Breast epithelium (tissue), 4 donors: ENCODE measurements at regions not wholly inside any gene's neighbourhood (a gene's known extent, or its start where the extent isn't known, plus 50 kb on each side); places are given as distances from the start of the nearest gene placed in this dataset.

Source experiments
- DNase-seq, 2 donors: peaks; one replicate each; pipeline ENCODE4 v3.0.0-alpha.2; 2019; ENCODE audit warnings: low spot score in 2 of 2
- H3K27ac ChIP-seq, 2 donors: fragments of 200-600 bp; sonication (generic) in 1 of 2; one replicate each; pipeline ENCODE4 v1.5.1; 2016 to 2019; ENCODE audit warnings: mild to moderate bottlenecking in 1 of 2
- H3K27me3 ChIP-seq, 2 donors: fragments of 200-600 bp; sonication (generic) in 1 of 2; one replicate each; pipeline versions ENCODE4 v1.5.1 to v1.6.0; 2017 to 2019; ENCODE audit warnings: control low read depth in 1 of 2, mild to moderate bottlenecking in 1 of 2
- H3K36me3 ChIP-seq: fragments of 200-600 bp; one replicate; pipeline ENCODE4 v1.5.1; 2019
- H3K4me1 ChIP-seq, 2 donors: fragments of 200-600 bp; sonication (generic); one replicate each; pipeline ENCODE4 v1.5.1; 2016 to 2019; ENCODE audit warnings: control low read depth in 1 of 2
- H3K4me3 ChIP-seq, 3 donors: fragments of 200-600 bp; sonication (generic); 1 replicate in 2 of 3; 2 replicates in 1 of 3; pipeline ENCODE4 v1.5.1; 2016 to 2019; ENCODE audit warnings: mild to moderate bottlenecking in 3 of 3, moderate library complexity in 2 of 3
- H3K9me3 ChIP-seq, 2 donors: fragments of 200-600 bp; sonication (generic) in 1 of 2; one replicate each; pipeline ENCODE4 v1.5.1; 2016 to 2019; ENCODE audit warnings: control low read depth in 1 of 2
- POLR2A ChIP-seq: fragments of 450-650 bp; IDR thresholded peaks from one replicate; pipeline ENCODE4 v1.6.1; 2016; ENCODE audit warnings: antibody characterized with exemption, mild to moderate bottlenecking, moderate library complexity
- POLR2AphosphoS5 ChIP-seq, 3 donors: sonication (generic); formaldehyde crosslinking; IDR thresholded peaks; one replicate each; pipeline ENCODE4 v1.6.1; 2017; ENCODE audit warnings: antibody characterized with exemption in 3 of 3
- intact Hi-C: fragments of 100-400 bp; cut with DNase I; formaldehyde crosslinking; loops from one replicate; pipeline ENCODE4 v1.15.1; 2023; ENCODE audit warnings: low total_unique reads
- TF ChIP-seq, protein P1 (sequence below), 3 donors: fragments of 450-650 bp; IDR thresholded peaks; one replicate each; pipeline ENCODE4 v1.5.1; 2016 to 2017; ENCODE audit warnings: antibody characterized with exemption in 3 of 3, mild to moderate bottlenecking in 3 of 3, moderate library complexity in 3 of 3

DNA sequence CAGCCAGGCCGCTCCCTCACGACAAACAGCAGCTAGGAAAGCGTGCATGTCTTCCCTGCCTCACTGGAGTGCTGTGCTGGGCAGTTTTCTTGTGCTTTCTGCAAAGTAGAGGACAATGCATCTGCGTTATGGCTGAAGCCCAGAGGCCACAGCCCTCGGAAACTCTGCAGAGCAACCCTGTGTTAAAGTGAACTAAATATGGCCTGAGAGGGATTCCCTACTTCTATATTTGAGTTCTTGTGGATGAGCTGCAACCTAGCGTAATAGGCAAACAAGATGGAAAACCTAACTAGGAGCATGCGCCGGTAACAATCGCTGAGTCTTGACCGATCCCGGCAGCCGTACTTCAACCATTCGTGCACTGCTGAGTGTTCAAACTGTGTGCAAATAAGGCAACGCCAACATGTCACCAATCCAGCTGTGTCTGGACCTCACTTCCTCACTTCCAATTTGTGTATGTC, 471.9 kb upstream of the HS6ST1 start:
- no peaks in the 10 kb centered on the region for H3K4me1 ChIP-seq
- DNase-seq, result no peak
- no peak overlapping the region for H3K4me3 ChIP-seq
- no peaks in the 10 kb centered on the region for H3K36me3 ChIP-seq
- no peaks in the 10 kb centered on the region for H3K9me3 ChIP-seq
- H3K27ac ChIP-seq, result no peak overlapping the region
- TF ChIP-seq POLR2AphosphoS5 (IDR thresholded peaks at IDR 0.05) (no peak), POLR2A (no peak)
- TF ChIP-seq, protein P1, sequence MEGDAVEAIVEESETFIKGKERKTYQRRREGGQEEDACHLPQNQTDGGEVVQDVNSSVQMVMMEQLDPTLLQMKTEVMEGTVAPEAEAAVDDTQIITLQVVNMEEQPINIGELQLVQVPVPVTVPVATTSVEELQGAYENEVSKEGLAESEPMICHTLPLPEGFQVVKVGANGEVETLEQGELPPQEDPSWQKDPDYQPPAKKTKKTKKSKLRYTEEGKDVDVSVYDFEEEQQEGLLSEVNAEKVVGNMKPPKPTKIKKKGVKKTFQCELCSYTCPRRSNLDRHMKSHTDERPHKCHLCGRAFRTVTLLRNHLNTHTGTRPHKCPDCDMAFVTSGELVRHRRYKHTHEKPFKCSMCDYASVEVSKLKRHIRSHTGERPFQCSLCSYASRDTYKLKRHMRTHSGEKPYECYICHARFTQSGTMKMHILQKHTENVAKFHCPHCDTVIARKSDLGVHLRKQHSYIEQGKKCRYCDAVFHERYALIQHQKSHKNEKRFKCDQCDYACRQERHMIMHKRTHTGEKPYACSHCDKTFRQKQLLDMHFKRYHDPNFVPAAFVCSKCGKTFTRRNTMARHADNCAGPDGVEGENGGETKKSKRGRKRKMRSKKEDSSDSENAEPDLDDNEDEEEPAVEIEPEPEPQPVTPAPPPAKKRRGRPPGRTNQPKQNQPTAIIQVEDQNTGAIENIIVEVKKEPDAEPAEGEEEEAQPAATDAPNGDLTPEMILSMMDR (IDR thresholded peaks at IDR 0.05), result no peak
- intact Hi-C loops, result no loop called here
- H3K27me3 ChIP-seq, result no peaks in the 10 kb centered on the region

DNA sequence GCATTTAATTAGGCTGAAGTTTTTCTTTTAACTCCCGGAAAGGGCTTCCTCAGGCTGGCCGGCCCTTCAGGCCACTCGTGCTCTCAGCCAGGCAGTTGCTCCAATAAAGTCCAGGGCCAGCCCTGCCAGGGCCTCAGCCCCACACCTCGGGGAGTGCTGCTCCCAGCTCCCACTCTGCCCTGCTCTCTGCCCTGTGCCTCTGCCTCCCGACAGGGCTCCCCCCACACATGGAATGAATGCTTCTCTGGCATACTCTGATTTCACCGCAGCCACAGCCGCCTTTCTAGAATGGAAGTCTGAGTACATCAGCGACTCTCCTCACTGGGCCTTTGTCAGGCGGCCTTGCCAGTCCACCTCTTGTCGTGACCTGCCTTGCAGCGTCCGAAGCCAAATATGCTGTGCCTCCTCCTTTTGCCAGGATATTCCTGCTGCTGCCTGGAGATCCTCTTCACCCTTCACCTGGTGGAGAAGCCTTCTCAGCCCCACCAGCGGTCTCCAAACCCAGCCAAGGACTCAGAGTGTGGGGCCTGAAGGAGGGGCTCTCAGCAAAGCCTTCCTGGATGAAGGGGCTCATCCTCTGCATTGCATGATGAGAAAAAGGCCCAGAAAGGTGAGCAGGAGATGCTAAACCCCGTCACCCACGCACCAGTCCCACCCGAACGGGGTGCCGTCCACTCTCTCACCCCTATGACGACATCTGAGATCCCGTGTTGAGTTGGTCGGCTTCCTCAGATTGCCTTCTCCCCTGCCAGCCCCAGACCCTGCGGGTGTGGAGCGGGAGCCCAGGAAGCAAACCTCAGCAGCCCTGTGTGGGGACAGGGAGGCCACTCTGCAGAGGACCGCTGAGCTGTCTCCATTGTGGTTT, 472.7 kb upstream of the HS6ST1 start:
- intact Hi-C loops, result no loop called here
- TF ChIP-seq, protein P1 (IDR thresholded peaks at IDR 0.05), result no peak
- no peak for TF ChIP-seq POLR2AphosphoS5 (IDR thresholded peaks at IDR 0.05)
- TF ChIP-seq POLR2A, result no peak
- Histone ChIP-seq H3K27ac (peak overlapping the region; percentile 40 to 72), H3K9me3 (no peaks in the 10 kb centered on the region), H3K4me1 (no peaks in the 10 kb centered on the region), H3K4me3 (peak overlapping the region in 1 of 3 donors; percentile 19), H3K27me3 (no peaks in the 10 kb centered on the region), H3K36me3 (no peaks in the 10 kb centered on the region)
- peak in 1 of 2 donors; percentile 62 for DNase-seq

DNA sequence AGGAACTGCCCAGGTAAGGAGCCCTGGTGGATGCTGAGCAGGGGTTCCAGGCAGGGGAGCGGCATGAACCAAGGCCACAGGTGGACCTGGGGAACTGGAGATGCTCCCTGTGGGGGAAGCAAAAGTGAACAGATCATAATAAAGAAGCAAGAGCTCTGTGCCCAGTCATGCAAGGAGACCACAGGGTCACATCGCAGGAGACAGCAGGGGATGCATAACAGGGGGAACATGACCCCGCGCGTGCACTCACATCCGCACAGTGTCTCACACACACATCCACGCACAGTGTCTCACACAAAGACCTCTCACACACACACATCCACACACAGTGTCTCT, 473.3 kb upstream of the HS6ST1 start:
- Histone ChIP-seq H3K27me3 (no peaks in the 10 kb centered on the region), H3K4me1 (no peaks in the 10 kb centered on the region), H3K9me3 (no peaks in the 10 kb centered on the region), H3K36me3 (no peaks in the 10 kb centered on the region), H3K4me3 (no peak overlapping the region), H3K27ac (no peak overlapping the region)
- no peak for TF ChIP-seq POLR2AphosphoS5 (IDR thresholded peaks at IDR 0.05)
- intact Hi-C loops, result no loop called here
- no peak for DNase-seq

DNA sequence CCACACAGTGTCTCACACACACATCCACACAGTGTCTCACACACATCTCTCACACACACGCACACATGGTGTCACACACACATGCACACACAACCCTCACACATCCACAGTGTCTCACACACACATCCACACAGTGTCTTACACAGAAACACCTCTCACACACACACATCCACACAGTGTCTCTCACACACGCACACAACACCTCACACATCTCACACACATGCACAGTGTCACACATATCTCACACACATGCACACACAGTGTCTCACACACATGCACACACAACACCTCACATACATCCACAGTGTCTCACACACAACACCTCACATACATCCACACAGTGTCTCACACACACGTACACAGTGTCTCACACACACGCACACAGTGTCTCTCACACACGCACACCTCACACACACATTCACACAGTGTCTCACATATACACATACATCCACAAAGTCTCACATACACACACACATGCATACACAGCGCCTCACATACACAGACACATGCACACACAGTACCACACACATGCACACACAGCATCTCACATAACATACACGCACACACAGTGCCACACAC, 473.9 kb upstream of the HS6ST1 start:
- no peak overlapping the region for H3K27ac ChIP-seq

DNA sequence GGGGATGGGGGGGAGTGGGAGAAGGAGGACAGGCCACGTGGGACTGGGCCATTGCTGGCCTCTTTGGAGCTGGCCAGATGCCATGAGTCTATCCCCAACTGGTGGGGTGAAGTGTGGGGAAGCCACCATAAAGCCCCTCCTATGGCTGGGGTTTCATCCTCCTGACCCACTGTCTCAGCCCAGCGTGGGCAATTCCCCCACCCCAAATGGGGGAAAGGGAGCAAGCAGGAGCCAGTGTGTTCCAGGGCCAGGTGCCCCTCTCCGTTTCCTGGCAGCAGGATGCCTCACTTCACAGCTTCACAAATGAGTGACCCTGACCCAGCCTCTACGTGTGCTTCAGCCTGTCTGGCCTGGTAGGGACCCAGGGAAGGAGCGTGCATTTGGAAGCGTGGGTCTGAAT, 474.7 kb upstream of the HS6ST1 start:
- Histone ChIP-seq H3K9me3 (no peaks in the 10 kb centered on the region), H3K4me3 (no peak overlapping the region), H3K4me1 (no peaks in the 10 kb centered on the region), H3K27ac (no peak overlapping the region), H3K36me3 (no peaks in the 10 kb centered on the region), H3K27me3 (no peaks in the 10 kb centered on the region)
- DNase-seq, result no peak
- no peak for TF ChIP-seq POLR2A
- TF ChIP-seq POLR2AphosphoS5 (IDR thresholded peaks at IDR 0.05), result no peak
- TF ChIP-seq, protein P1 (IDR thresholded peaks at IDR 0.05), result no peak
- intact Hi-C loops, result no loop called here

More for the DNA sequence above, 473.9 kb upstream of the HS6ST1 start:
- no peak overlapping the region for H3K4me3 ChIP-seq
- no peaks in the 10 kb centered on the region for H3K4me1 ChIP-seq
- H3K36me3 ChIP-seq, result no peaks in the 10 kb centered on the region
- intact Hi-C loops, result no loop called here
- TF ChIP-seq POLR2A (no peak), POLR2AphosphoS5 (IDR thresholded peaks at IDR 0.05) (no peak)
- TF ChIP-seq, protein P1 (IDR thresholded peaks at IDR 0.05), result no peak
- no peak for DNase-seq
- H3K27me3 ChIP-seq, result no peaks in the 10 kb centered on the region
- no peaks in the 10 kb centered on the region for H3K9me3 ChIP-seq
